Daoy (cell line): ENCODE measurements at regions not wholly inside any gene's neighbourhood (a gene's known extent, or its start where the extent isn't known, plus 50 kb on each side); places are given as distances from the start of the nearest gene placed in this dataset.
"Not testable (repeated sequence)": the region's sequence is repeated elsewhere in the genome, so short reads cannot be mapped to it uniquely, and the experiment has no call there.

Experiments used
- DNase-seq: peaks from one replicate; pipeline ENCODE4 v3.0.0-alpha.2; 2015; ENCODE audit warnings: low read depth

DNA sequence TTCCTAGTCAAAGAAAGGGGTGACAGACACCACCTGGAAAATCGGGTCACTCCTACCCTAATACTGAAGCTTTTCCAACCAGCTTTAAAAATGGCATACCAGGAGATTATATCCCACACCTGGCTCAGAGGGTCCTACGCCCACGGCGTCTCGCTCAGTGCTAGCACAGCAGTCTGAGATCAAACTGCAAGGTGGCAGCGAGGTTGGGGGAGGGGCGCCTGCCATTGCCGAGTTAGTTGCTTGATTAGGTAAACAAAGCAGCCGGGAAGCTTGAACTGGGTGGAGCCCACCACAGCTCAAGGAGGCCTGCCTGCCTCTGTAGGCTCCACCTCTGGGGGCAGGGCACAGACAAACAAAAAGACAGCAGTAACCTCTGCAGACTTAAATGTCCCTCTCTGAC, 127.1 kb downstream of the NXPE2 start:
- DNase-seq, result not testable (repeated sequence)

DNA sequence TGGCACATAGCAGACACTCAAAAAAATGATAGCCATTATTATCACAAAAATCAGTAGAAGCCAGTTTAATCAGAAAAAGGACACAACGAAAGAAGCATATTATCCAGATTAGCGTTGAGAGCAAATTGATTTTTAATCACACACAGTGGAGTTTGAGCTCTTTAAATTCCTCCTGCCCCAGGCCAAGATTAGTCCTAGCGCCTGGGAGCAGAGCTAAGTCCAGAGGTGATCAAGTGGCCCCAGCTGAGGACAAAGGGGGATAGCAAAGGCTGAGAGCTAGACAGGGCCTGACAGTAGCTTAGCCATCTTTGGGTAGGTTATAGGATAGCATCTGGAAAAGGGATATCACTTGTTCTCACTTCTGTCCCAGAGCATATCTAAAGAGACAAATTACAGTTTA, 133.6 kb downstream of the NXPE2 start:
- DNase-seq, result no peak

DNA sequence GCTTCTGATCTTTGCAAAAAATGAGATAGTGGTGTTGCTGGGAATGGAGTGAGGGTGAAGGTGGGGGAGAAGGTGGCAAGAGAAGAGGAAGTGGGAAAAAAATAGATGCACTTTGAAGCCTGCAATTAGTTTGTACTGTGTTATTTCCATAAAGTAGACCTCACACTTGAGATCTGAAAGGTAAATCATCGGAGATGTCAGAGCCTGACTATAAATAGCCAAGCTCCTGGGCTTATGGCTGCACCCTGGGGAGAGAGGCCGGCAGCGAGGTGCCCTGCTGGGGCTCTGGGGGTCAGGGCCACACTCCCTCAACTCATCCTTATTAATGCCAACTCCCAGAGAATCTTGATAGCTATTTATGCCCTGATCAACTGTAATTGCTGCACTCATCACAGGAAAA, 134.4 kb downstream of the NXPE2 start:
- no peak for DNase-seq

DNA sequence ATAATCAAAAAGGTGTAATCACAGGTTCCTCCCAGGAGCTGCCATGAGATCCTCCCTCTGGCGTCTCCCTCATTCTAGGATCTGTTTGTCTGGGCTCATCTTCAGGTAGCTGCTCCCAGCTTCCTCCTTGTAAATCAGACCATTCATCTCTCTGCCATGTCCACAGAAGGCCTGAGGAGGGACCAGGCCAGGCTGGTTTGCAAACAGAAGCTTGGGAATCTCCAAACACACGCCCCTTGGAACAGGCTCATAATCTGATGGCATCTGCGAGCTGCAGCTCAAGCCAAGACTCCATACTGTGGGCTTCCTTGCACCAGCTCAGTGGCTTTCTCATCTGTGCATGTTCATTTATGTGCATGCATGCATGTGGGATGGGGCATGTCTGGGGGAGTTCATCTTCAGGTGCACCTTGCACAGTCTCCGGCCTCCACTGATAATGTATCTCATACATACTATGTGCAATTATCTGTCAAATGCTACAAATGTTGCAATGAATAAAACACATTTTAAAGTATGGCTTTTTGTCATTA, 134.9 kb downstream of the NXPE2 start:
- DNase-seq, result no peak

DNA sequence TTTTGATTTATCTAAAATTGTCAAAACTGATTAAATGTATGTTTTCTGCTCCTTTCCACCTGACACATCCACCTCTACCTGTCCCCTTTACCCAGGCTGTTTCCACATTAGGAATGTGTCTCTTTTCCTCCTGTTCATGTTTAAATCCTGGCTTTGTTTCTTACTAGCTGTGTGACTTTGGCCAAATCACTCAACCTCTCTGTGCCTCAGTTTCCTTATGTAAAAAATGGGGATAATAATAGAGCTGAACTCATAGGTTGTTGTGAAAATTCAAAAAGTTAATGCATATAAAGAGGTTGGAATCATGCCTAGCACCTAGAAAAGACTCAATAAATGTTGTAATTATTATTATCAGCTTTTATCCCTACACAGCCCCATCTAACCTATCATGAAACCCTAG, 136.8 kb downstream of the NXPE2 start:
- no peak for DNase-seq

DNA sequence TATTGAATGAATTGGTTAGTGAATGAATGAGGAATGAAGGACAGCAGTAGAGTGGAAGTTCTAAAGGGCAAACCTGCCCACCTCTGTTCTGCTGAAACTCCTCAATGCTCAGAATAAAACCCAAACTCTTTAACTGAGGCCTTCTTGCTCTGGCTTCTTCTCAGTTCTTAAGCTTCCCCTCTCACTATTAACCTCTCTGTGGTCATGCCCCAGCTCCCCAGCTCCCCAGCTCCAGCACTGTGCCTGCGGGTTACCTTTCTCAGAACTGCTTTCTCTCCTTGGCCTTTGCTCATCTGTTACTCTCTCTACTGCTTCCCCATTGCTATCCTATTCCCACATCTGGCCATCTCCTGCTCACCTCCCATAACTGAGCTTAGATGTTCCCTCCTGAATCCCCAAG, 137.4 kb downstream of the NXPE2 start:
- DNase-seq, result no peak

DNA sequence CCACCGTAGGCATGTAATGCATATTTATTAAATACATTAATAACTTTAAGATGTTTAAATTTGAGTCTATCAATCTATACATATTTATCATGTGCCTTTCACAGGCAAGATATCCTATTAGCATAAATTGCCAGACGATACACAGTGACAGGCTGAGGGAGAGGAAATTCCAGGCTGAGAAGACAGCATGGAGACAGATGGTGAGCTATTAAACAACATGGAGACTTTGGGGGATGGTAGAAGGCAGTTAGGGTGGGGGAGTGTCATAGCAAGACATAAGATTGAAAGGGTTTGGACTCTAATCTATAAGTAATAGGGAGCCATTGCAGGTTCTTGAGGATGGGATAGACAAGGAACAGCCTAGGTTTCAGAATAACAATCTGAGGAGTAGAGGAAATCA, 138.5 kb downstream of the NXPE2 start:
- no peak for DNase-seq

DNA sequence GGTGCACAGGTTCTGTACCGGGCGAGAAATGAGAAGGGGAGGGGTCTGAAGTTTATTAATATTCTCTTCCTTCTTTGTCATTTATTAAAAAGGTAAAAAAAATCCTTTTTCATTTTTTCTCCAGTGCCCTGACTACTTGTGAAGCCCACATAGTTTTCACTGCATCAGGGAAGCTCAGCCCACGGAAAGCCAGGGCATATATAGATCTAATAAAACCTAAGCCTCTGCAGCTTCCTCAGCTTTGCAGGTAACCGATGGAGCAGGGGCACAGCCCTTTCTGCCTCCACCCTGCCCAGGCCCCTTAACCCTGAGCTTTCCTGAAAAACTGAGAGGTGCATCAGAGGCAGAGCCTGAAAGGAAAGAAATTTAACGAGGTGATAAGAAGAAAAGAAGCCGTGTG, 140.1 kb downstream of the NXPE2 start:
- DNase-seq, result no peak

DNA sequence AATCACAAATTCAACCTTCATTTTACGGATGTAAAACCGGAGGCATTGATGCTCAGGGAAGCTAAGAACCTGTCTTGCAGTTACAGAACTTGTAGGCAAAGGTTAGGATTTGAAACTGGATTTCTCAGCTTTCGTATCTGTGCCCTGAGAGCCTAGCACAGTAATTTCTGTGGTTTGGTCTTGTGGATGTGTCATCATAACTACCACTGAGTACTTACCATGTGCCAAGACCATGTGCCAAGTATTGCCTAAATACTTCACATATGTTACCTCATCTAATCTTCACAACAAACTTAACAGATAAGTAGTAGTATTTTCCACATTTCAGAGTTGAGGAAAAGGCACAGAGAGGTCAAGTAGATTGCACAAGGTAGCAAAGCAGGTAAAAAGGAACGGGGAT, 140.7 kb downstream of the NXPE2 start:
- DNase-seq, result peak; percentile 55

DNA sequence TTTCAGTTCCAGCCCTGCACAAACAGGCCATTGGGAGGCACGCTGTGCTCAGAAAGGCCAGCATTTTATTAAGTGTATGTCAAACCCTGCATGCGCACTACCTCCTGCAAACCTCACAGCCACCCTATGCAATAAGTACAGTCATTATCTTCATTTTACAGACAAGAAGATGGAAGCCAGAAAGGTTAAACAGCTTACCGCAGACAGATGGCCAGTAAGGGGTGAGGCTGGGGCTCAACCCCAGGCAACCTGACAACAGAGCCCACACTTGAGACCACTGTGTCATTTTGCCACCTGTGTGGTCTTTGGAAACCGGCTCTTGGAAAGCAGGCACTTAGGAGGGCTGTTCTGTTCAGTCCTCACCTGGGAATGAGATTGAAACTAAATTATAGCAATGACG, 142.3 kb downstream of the NXPE2 start:
- no peak for DNase-seq

DNA sequence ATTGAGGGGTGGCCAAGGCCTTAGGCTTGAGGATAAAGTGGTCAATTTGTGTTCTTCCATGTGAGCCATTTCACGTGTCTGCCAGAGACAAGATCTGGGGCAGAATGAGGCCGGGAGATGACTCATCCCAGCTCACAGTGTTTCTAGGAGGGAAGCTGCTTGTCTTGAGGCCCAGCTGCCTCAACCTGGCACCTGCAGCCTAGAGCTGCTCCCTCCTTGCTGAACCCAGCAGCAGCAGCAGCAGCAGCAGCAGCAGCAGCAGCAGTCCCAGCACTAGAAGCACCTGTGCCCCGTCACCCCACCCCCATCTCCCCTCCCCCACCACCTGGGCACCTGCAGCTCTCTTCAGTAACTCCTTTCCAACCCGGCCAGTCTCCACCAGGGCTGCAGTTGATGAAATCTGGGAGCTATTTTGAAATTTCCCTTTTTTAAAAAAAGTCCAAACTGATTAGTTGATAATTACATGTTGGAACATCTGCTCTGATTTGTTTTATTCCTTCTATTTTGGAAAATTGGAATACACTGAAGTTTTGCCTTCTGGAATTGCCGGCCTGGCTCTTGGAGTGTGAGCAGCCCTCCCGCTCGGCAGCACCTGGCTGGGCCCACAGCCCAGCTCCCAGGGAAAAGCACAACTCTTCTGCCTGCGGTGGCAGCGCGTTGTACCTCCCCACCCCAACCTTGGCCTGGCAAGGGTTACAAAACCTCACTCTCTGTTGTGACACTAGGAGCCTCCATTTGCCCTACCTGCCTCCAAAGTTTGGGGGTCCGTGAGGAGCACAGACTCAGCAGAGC, 143.5 kb downstream of the NXPE2 start:
- peak; percentile 63 for DNase-seq

DNA sequence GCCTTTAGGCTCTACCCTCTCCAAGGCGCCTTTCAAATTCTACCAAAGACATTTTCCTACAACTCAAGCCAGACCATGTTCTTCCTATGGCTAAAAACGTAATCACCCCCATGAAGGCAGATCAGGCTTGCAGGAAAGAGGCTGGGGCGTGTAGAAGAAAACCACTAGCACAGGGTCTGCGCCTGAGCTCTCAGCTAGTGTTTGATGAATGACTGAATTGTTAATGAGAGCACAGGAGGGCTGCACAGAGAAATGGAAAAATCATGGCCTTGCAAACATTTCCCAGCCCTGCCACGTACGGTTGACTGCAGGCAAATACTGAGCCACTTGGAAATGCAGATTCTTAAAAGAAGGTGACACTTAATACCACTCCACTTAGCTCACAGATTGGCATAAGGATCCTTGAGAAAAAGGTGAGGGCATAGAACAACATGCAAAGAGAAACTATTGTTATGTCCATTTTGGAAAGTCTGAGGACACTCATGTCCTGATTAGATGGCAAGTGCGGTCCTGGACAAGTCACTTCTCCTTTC, 148.6 kb downstream of the NXPE2 start:
- no peak for DNase-seq

DNA sequence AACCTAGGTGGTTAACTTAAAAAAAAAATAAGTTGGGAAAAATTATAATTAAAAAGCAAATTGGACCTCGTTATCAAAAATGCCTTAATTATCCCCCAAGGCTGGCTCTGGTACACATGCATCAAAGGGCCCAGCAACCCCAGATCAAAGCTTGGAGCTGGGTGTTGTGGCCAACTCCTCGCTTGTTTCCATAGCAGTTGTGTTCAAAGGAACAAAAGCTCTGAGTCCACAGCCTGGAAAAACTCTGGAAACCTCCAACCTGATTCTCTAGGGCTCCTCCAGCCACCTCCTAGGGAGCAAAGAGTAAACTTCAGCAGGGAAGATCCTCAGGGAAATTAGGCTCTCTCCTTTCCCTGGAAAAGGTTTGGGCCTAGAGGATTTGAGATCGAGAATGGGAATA, 149.4 kb downstream of the NXPE2 start:
- DNase-seq, result no peak

DNA sequence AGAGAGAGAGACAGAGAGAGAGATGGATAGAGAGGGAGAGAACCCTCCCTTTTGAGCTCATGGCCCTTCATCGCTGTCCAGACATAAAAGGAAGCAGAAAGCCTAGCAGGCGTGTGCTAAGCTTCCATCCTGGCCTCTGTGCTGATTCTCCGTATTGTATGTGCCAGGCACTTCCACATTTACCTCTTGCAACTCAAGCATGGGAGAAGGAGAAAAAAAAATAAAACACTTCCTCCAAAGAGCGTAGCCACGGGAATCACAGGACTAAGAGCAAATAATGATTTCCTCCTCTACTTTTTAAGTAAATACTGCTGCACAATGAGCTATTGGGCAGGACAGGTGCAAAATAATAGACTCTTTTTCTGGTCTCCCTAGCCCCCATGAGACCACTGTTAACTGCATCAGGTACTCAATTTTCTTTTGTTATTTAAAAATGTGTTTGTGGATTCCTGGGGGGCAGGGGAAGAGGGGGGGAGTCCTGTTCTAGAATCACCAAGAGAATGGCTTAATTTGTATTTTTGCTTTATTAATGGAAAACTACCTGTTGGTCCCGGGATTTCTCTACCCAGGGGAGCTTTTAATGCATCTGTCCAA, 154.3 kb downstream of the NXPE2 start:
- DNase-seq, result no peak

DNA sequence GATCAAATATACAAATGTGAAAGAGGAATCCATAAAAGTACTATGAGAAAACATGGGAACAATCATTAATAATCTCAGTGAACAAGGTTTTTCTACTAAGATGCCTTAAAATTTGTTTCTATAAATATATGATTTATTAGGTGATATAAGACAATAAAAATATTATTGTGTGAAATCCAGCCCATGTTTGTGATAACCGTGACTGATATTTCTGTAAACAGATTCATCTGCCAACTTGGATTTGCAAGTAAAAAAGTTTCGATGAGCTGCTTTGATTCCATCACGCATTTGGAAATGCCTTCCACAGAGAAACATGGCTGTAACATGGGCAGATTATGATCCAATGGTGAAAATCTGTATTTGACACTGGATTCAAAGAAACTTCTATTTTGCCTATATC, 157.8 kb downstream of the NXPE2 start:
- DNase-seq, result no peak

DNA sequence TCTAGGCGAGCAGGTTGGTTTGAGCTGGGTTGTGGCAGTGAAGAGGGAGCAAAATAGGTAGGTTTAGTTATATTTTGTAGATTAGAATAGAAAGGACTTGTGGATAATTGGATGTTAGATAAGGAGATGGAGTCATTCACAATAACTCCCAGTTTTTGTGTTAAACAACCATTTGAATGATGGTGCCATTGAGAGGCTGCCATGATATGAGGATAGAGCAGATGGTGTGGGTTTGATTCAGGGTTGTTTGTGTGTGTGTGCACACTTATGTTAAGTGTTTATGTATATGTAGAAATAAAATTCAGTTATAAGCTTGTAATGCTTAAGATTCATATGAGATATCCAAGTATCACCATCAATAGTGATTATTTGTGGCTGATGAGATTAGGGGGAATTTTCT, 166.6 kb downstream of the NXPE2 start:
- DNase-seq, result no peak

DNA sequence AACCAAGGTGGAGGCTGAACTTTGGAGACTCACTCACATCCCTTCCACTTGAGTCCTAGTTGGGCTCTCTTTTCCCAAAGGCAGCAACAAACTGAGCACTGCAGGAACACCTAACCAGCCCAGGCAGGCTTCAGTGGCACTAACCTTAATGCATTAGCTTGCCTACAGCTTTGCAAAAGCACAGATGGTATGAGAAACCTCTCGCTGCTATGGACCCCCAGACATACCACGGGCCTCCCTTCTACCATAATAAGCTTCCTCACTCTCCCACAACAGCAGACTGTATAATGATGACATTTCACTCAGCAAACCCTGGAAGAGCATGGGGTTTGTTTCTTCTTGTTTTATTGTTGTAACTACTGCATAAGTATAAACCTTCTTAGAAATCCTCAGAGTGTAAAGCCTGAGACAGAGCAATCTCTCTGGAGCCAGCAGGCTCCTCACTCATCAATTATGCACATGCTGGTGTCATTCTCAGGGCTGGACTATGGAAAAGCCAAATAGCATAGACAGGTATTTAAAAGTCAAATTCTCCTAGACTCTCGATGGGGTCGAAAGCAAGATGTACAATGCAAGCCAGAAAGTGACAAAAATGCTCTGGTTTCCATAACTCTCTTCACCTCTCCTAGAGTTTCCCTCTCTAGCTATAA, 167.6 kb downstream of the NXPE2 start:
- DNase-seq, result no peak

DNA sequence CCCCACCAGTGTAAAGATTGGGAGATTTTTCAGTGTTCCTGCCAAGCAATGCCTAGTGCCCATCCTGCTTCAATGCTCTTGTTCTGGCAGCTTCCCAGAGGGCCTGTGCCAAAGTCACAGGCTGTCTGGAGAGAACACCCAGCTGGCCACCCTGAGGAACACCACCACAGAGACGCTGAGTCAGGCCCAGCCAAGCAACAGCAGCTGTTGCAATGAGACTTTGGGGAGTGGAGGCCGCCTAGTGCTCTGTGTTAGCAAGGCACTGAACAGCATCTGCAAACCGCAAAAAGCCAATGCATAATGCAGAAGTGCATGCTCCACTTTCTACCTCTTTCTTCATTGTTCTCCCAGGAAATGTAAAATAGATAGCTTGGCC, 168.1 kb downstream of the NXPE2 start:
- DNase-seq, result peak; percentile 79

DNA sequence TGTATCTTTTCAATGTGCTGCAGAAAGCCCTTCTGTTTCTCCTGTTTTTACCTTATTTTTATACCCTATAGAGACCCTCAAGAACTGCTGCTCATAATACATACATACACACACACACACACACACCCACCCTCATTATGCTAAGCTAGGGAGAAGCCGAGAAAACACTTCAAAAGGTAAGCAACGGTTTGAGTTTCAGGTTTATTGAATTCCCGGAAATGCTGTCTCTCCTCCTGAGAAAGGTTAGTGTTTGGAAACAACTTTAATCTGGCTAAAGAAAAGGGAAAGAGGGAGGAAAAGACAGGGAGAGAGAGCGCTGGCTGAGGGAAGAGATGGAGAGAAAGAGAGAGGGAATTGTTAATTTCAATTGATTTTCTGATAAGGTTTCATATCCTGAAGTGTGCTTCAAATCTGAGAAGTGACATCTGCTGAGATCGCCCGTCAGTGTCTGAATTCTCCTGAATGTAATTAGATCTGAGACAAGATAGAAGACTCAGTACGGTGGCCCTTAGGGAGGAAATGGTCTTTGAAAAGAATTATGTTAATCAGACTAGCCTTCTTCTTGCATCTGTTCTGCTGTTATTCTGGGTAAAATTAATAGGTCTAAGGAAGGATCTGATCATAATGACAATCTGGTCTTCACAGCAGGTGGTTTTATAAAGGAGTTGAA, 169.1 kb downstream of the NXPE2 start:
- no peak for DNase-seq

DNA sequence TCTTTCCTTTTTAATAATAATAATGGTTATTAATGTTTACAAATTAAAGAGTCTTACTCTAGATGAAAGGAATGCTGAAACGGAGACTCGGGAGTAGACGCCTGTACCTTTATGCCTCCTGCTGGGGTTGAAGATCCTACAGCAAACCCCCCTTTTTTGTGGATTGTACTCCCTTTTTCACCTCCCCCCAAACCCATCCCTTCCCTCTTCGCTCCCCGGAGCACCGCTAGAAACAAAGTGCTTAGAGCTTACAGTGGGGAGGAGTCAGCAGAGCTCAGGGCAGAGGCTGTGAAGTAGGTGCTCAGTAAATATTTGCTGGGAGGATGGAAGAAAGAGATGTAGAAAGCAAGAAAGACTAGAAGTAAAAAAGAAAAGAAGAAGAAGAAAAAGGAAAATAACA, 169.7 kb downstream of the NXPE2 start:
- DNase-seq, result no peak

DNA sequence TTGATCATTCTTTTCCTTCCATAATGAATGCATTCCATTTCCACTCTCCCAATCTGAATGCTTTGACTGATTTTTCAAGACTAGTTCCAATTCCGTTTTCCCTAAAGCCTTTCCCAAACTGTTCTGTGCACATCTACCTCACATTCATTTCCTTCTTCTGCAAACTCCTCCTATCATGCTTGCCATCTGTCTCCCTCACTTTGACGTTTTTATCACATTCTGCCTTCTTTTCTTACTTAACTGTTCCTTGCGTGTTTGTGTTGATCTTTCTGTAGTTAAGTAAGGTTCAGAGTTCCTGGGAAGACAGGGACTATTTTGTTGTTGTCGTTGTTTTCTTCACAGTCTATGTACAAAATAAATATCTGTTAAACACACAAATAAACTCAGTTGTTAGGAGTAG, 179.0 kb downstream of the NXPE2 start:
- no peak for DNase-seq

DNA sequence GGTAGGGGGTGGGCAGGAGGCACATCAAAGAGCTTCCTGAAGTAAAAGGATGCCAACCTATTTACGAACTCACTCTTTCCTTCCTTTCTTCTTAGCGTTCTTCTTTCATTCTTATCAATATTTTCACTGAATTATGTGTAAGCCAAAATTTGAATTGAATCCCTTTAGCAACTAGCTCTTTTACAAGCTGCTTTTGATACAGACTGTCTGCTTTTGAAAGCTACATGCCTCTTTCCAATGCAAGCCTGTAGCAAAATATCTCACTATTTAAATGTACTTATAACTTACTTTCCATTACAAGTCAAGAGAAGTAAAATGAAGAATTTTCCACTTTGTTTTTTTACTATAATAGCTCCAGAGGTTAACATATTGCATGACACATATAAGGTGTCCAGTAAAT, 186.6 kb downstream of the NXPE2 start:
- DNase-seq, result no peak
